HG02884 (cell line): ENCODE measurements at regions not wholly inside any gene's neighbourhood (a gene's known extent, or its start where the extent isn't known, plus 50 kb on each side); places are given as distances from the start of the nearest gene placed in this dataset.
A peak's percentile ranks its signal among the peaks of the same experiment; 100 is the strongest.

Experiments
- ATAC-seq: cut with Tn5 transposase; IDR thresholded peaks from one replicate; pipeline ENCODE4 v1.9.1; 2021; ENCODE audit warnings: mild to moderate bottlenecking, moderate library complexity; ENCODE audit not compliant: unreplicated experiment

GRCh38 chr7:153370092-153370491 lies 610.5 kb downstream of the ACTR3B start:
- no peak for ATAC-seq

DNA sequence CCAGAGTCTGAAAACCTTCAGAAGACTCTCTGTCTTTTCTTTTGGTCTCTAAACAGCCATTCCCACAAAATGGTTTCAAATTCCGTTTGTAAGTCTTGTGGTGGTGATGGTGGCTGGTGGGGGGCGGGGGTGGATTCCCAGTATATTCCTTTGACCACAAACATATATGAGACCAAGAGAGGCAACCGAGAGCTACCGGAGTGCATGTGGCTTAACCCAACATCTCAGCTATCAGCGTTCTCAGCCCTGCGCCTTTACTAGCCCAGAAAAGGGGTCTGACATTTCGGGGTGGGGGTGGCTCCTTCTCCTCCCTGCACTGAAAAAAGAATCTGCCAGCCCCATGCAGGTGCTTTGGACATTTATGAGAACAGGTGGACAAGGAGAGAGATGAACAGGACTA lies 621.1 kb downstream of the ACTR3B start:
- ATAC-seq: no peak

- peak; percentile 78 for ATAC-seq
Measured at GRCh38 chr7:153381275-153382040, 621.9 kb downstream of the ACTR3B start.

- ATAC-seq: no peak
Measured at GRCh38 chr7:153382641-153383101, 623.1 kb downstream of the ACTR3B start.

GRCh38 chr7:153383781-153384180 lies 624.2 kb downstream of the ACTR3B start:
- no peak for ATAC-seq

DNA sequence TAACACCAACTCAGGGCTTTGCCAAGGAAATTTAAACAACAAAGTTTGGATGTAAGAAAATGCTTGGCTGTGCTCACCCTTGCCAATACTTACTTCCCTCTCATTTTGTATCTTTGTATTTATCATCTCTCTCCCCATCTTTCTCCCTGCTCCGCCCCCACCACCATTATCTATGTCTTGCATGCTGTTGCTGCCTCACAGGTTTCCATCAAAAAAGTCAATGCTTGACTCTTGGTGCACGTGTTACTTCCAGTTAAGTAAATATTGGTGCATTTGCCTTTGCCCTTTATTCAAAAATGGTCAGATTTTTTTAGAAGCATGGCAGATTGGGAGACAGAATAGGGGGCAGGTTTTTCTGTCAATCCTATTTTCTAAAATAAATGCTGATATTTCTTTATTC lies 626.0 kb downstream of the ACTR3B start:
- no peak for ATAC-seq

DNA sequence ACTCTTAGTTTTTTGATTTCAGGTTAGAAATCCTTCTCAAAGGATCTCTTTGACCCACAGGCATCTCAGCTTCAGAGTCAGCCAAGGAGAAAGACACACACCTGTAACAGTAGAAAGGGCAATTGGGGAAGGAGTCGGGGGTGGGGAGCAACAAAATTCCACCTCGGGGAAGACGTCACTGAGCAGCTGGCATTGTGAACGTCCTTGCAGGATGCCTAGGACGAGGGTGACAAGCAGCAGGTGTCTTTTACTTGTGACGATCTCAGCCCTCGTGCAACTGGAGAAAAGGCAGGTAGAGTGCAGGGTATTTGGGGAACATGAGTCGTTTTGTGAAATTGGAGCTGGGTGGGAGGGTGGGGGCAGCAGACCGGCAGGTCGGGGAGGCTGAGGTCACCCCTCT lies 627.0 kb downstream of the ACTR3B start:
- no peak for ATAC-seq

GRCh38 chr7:153388611-153389010 lies 629.1 kb downstream of the ACTR3B start:
- ATAC-seq: no peak

- ATAC-seq: no peak
Measured at GRCh38 chr7:153389261-153389660, 629.7 kb downstream of the ACTR3B start.

DNA sequence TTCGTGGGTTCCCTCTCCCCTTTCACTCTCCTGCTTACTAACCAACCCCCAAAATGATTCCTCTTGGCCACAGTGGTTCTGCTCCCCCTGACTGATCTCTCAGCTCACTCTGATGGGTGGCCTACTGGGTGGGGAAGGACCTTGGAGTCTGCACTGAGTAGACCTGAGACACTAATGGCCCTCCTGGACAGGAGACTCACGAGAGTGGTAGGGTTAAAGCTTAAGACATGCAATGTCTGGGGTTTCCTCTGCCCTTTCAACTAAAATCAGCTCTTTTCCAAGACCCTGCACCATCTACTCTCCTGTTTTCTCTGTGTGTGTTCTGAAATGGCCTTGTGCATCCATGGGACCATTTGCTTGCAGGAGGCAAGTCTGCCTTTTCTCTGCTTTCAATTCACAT lies 631.4 kb downstream of the ACTR3B start:
- no peak for ATAC-seq

GRCh38 chr7:153392726-153393125 lies 633.2 kb downstream of the ACTR3B start:
- no peak for ATAC-seq

DNA sequence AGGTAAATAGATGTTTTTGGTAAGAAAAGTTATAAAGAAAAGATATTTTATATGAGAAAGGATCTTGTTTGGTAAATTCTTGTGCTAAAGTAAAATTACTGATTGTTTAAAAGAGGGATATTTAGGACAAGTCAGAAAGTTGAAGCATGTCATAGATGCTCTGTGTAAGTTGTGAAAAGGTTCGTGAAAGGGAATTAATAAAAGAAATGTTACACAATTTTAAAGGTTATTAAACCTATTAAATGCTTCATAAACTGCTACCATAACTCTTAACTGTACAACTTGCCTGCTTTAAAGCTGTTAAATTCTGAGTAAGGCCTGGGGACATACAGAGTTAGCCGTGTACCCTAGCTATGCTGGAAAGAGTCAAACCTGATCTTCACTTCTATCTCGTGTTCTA lies 634.1 kb downstream of the ACTR3B start:
- ATAC-seq: no peak

GRCh38 chr7:153396475-153396874 lies 636.9 kb downstream of the ACTR3B start:
- no peak for ATAC-seq

GRCh38 chr7:153397459-153397858 lies 637.9 kb downstream of the ACTR3B start:
- no peak for ATAC-seq

DNA sequence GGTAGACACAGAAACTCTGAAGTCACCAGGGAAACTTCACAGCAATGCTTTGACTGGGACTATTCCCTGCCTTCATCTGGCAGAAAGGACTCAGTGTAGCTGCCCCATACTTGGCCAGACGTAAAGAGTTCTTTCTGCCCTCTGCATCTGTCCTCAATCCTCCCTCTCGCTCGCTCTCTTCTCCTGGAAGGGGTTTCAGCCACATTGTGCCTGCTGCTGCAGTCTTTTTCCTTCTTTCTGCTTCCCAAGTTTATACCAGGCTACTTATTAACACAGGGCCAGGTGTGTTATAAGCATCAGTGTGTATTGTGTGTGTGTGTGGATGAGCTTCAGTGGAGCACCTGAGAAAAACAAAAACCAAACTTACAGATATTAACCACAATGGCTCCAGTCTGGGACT lies 638.4 kb downstream of the ACTR3B start:
- ATAC-seq: no peak

GRCh38 chr7:153398370-153398769 lies 638.8 kb downstream of the ACTR3B start:
- no peak for ATAC-seq

DNA sequence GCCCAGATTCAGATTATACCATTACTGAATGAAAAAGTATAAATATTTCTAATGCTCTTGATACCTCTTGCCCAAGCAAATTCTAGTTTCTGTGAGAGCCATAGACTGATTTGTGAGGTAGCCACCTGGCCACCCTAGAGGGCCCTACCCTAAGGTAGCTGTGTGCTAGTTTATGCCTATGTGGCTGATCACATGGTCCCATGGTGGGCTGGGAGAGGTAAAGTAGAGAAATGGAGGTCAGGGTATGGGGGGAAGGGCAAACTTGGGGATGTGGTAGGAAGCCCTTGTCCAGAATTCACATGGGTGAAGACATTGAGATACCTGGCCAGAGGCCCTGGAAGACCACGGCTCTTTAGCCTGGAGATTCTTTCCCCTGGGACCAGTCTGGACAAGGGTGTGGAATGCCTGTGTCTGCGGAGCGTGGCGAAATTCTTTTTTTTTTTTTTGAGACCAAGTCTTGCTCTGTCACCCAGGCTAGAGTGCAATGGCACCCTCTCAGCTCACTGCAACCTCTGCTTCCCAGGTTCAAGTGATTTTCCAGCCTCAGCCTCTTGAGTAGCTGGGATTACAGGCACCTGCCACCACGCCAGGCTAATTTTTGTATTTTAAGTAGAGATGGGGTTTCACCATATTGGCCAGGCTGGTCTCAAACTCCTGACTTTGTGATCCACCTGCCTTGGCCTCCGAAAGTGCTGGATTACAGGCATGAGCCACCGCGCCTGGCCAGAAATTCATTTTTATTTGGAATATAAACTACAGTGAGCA lies 639.4 kb downstream of the ACTR3B start:
- no peak for ATAC-seq

- no peak for ATAC-seq
Measured at GRCh38 chr7:153399554-153399940, 640.0 kb downstream of the ACTR3B start.

DNA sequence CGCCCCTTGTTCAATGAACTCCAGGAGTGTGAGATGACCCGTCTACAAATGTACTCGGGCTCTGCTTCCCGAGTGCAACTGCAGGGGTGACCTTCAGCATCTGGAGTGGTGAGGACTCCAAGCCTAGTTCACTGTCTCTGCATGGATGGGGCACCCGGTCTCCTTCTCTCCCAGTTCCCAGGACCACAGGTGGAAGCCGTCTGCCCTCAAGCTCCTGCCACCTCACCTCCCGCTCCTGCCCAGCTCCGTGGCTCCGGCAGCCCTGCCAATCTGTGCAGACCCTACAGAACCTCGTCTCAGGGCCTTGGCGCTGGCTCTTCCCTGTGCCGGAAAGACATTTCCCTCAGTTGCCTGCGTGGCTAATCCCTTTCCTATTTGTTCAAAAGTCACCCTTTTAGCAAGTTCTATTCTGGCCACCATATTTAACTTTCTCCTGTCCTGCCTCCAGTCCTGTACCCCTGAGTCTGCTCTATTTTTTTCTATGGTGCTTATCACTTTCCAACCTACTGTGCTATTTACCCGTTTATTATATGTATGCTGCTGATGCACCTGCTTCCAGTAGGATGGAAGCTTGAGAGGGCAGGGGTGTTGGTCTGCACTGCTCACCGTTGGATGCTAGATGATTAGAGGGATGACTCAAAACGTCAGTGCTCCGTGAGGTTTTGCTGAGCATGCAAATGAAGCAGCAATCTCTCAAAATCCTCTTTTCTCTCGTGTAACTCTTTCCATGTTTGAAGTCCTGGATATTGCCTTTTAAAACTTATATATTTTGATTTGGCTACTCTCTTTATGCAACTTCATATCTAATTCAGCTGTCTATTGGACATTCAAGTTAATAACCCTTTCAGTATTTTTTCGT lies 641.4 kb downstream of the ACTR3B start:
- ATAC-seq: no peak

- ATAC-seq: no peak
Measured at GRCh38 chr7:153401795-153402720, 642.5 kb downstream of the ACTR3B start.
